OCI-LY7 (cell line): ENCODE measurements at regions not wholly inside any gene's neighbourhood (a gene's known extent, or its start where the extent isn't known, plus 50 kb on each side); places are given as distances from the start of the nearest gene placed in this dataset.

Source experiments
- CTCF ChIP-seq: fragments of 200-600 bp; sonication (generic); conservative IDR thresholded peaks from 2 replicates; pipeline ENCODE4 v1.5.1; 2014; ENCODE audit warnings: mild to moderate bottlenecking, antibody characterized with exemption, low read length, moderate library complexity, mixed read lengths
- EZH2phosphoT487 ChIP-seq: fragments of 200-600 bp; sonication (generic); IDR thresholded peaks from 2 replicates; pipeline ENCODE4 v1.6.1; 2018; ENCODE audit warnings: low read depth, borderline replicate concordance, mild to moderate bottlenecking, mixed run types, antibody characterized with exemption, low read length, moderate library complexity, mixed read lengths

- no peak for TF ChIP-seq CTCF
- no peak for TF ChIP-seq EZH2phosphoT487
These were observed 873.6 kb upstream of the GJE1 start for GRCh38 chr6:141259091-141259490.
